ENCODE measurements at regions not wholly inside any gene's neighbourhood (a gene's known extent, or its start where the extent isn't known, plus 50 kb on each side); places are given as distances from the start of the nearest gene placed in this dataset.

DNA sequence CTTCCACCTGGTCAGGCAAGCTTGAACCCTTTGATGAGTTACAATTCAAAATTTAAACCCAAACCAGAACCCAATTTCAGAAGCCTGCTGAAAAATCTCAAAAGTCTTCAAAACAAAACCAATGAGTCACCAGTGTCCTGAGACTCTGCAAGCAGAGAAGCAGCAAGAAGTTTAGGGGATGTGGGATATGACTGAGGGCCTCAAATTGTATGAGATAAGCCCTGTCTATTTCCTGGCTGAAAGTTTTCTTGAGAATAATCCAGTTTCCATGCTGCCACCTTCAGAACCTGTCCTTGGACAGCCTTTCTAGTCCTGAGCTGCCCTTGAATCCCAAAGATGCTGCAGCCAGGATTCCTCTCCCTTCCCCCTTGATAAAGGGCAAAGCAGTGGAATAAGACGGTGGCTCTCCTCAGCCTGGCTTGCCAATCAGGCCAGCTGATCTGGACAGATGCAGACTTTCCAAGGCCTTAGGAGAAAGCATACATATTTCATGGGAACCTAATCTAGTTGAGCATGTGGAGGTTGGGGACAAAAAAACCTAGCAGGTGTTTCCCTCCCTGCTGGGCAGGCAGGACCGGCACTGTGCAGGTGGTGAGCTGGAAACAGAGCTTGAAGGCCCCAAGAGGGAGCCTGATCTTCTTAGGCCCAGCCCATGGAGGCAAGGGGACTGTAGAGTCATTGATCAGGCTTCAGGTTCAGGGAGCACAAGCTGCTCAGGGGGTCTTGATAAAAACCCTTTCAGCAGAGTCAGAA lies 278.0 kb upstream of the MGAT5 start (continued):
- TF ChIP-seq PATZ1 (CRISPR knock-in tag; IDR thresholded peaks at IDR 0.05; ENCODE audit: borderline replicate concordance) (no peak), STAG1 (CRISPR knock-in tag; IDR thresholded peaks at IDR 0.05; ENCODE audit: borderline replicate concordance) (no peak), SMARCC2 (IDR thresholded peaks at IDR 0.05; ENCODE audit: low read depth) (no peak)
- TF ChIP-seq, protein P1, sequence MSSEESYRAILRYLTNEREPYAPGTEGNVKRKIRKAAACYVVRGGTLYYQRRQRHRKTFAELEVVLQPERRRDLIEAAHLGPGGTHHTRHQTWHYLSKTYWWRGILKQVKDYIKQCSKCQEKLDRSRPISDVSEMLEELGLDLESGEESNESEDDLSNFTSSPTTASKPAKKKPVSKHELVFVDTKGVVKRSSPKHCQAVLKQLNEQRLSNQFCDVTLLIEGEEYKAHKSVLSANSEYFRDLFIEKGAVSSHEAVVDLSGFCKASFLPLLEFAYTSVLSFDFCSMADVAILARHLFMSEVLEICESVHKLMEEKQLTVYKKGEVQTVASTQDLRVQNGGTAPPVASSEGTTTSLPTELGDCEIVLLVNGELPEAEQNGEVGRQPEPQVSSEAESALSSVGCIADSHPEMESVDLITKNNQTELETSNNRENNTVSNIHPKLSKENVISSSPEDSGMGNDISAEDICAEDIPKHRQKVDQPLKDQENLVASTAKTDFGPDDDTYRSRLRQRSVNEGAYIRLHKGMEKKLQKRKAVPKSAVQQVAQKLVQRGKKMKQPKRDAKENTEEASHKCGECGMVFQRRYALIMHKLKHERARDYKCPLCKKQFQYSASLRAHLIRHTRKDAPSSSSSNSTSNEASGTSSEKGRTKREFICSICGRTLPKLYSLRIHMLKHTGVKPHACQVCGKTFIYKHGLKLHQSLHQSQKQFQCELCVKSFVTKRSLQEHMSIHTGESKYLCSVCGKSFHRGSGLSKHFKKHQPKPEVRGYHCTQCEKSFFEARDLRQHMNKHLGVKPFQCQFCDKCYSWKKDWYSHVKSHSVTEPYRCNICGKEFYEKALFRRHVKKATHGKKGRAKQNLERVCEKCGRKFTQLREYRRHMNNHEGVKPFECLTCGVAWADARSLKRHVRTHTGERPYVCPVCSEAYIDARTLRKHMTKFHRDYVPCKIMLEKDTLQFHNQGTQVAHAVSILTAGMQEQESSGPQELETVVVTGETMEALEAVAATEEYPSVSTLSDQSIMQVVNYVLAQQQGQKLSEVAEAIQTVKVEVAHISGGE (CRISPR knock-in tag; IDR thresholded peaks at IDR 0.05): no peak
- TF ChIP-seq, protein P2, sequence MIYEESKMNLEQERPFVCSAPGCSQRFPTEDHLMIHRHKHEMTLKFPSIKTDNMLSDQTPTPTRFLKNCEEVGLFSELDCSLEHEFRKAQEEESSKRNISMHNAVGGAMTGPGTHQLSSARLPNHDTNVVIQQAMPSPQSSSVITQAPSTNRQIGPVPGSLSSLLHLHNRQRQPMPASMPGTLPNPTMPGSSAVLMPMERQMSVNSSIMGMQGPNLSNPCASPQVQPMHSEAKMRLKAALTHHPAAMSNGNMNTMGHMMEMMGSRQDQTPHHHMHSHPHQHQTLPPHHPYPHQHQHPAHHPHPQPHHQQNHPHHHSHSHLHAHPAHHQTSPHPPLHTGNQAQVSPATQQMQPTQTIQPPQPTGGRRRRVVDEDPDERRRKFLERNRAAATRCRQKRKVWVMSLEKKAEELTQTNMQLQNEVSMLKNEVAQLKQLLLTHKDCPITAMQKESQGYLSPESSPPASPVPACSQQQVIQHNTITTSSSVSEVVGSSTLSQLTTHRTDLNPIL (CRISPR knock-in tag; IDR thresholded peaks at IDR 0.05): no peak
- TF ChIP-seq, protein P3, sequence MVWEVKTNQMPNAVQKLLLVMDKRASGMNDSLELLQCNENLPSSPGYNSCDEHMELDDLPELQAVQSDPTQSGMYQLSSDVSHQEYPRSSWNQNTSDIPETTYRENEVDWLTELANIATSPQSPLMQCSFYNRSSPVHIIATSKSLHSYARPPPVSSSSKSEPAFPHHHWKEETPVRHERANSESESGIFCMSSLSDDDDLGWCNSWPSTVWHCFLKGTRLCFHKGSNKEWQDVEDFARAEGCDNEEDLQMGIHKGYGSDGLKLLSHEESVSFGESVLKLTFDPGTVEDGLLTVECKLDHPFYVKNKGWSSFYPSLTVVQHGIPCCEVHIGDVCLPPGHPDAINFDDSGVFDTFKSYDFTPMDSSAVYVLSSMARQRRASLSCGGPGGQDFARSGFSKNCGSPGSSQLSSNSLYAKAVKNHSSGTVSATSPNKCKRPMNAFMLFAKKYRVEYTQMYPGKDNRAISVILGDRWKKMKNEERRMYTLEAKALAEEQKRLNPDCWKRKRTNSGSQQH (CRISPR knock-in tag; IDR thresholded peaks at IDR 0.05): no peak
